GM18909 (cell line): ENCODE measurements at regions not wholly inside any gene's neighbourhood (a gene's known extent, or its start where the extent isn't known, plus 50 kb on each side); places are given as distances from the start of the nearest gene placed in this dataset.
"Not testable (repeated sequence)": the region's sequence is repeated elsewhere in the genome, so short reads cannot be mapped to it uniquely, and the experiment has no call there.

Experiments
- ATAC-seq: cut with Tn5 transposase; IDR thresholded peaks from one replicate; pipeline ENCODE4 v1.9.1; 2021; ENCODE audit warnings: mild to moderate bottlenecking; ENCODE audit not compliant: unreplicated experiment, poor library complexity

DNA sequence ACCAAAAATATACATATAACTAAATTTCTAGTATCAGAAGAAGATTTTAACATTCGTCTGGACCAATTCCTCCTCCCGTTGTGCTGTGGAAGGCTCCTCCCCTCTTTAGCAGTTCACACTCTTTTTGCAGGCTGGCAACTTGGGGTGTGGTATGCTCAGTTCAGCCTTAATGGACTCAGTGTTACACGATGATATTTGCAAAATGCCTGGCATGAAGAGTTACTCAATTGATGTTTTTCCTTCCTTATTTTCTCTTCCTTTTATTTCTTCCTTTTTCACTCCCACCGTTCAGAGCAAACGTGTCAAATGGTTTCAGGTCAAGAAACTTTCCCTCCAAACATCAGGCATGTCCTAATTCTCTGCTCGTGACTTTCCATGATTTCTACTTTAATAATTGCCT, 248.3 kb downstream of the PHF14 start:
- ATAC-seq: no peak

DNA sequence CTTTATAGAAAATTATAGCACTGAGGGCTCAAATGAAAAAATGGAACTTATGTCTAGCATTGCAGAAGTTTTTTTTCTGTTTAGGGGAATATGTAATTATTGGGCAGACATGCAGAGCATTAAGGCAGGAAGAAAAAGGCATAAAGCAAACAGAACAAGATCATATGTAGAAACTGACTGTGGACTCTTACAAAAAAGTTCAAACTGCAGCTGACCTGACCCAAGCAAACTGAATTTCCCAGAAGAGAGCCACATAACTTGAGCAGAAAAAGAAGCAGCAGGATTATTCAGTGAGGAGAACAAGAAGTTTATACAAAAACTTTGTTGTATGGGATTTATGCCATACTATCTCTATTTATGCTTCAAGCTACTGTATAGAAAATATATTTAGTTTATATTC, 250.9 kb downstream of the PHF14 start:
- ATAC-seq: no peak

DNA sequence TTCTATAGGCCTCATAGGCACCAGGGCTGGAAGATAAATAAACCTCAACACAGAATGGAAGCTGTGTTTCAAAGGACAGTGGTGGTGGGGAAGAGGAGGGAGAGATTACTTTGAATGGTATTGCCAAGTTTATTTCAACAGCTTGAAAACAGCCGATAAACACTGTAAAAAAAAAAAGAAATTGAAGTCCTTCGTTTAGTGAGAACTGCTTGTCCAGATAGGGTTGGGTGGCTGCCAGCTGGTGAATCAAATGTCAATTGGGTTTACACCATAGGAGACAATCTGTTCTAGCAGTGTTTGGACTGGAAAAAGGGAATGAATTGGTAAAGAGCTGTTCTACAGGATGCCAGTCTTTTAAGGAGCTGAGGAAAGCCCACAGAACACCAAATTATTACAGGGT, 254.8 kb downstream of the PHF14 start:
- ATAC-seq: no peak

DNA sequence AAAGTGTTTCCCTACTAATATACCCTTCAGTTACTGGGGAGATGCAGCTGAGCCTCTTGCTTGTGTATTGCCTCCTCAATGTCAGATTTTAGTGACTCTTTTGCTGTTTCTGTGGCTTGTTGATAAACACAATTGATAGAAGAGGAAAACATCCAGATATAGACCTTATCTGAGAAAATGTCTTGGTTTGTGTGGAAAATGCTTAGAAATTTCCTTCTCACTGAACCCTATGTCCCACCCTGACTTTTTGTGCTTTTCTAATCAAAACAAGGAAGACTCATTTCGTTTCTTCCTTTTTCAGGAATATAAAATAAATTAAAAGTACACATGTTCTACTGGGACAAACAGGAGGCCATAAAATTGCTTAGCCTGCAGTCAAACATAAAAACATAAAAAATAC, 257.5 kb downstream of the PHF14 start:
- ATAC-seq: no peak

DNA sequence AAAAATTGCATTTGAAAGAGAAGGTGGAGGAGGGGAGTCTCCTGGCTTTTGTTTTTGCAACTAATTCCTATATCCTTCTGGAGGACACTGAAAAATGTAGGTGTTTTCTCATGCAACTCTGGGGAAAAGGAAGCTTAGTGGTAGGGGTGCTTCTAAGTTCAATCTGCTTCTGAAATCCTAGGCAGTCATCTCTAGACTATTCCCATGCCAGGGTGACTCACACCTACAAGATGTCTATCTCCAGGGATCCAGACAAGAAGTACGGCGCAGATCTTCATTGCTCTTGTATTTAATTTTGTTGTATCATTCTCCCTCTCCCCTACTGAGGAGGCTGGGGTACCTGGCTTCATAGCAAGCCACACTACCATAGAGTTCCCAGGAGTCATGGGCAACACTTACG, 258.8 kb downstream of the PHF14 start:
- ATAC-seq: no peak

DNA sequence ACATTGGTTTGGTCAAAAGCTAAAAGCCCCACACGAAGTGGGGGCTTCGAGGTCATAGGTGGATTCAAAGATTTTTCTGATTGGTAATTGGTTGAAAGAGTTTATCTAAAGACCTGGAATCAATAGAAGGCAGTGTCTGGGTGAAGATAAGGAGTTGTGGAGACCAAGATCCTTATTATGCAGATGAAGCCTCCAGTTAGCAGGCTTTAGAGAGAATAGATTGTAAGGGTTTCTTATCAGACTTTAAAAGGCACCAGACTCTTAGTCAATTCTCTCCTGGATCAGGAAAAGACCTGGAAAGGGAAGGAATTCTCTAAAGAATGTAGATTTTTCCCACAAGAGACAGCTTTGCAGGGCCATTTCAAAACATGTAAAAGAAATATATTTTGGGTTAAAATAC, 260.2 kb downstream of the PHF14 start:
- no peak for ATAC-seq

DNA sequence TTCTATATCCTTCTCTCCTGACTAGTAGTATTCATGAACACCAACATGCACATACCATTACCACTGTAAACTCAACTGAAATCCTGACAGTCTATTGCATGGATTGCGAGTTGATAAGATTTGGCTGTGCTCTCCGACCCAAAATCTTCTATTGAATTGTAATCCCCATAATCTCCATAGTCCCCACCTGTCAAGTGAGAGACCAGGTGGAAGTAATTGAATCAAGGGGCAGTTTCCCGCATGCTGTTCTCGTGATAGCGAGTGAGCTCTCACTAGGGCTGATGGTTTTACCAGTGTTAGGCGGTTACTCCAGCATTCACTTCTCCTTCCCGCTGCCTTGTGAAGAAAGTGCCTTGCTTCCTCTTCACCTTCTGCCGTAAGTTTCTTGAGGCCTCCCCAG, 261.8 kb downstream of the PHF14 start:
- ATAC-seq: no peak

DNA sequence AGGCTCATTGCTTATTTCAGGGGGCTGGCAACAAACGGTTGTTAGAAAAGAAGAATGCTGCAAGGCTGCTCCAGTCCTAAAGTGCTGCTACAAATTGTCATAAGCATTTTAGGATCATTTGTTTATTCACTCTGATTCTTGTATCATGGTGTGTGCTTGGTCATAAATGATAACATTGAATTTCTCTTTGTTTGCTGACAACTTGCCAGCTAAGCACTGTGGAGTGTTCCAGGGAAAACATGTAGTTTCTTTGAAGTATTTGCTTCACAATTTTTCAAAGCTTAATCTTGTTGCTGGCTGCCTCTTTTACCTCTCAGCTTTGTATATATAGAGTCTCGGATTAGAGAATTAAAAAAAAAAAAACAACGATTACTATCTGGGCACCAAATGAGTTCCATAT, 263.0 kb downstream of the PHF14 start:
- ATAC-seq: no peak

DNA sequence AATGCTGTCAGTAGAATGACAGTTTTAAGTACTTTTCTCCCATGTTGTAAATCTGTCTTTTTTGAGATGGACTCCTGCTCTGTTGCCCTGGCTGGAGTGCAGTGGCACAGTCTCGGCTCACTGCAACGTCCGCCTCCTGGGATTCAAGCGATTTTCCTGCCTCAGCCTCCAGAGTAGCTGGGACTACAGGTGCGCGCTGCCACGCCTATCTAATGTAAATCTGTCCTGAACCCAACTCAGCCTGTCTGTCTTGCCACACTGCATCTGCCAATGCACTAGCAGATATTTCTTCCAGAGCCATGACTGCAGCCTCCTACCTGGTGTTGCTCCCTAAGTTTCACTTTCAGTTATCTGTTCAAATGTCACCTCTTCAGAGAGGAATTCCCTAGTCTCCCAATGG, 264.1 kb downstream of the PHF14 start:
- no peak for ATAC-seq

DNA sequence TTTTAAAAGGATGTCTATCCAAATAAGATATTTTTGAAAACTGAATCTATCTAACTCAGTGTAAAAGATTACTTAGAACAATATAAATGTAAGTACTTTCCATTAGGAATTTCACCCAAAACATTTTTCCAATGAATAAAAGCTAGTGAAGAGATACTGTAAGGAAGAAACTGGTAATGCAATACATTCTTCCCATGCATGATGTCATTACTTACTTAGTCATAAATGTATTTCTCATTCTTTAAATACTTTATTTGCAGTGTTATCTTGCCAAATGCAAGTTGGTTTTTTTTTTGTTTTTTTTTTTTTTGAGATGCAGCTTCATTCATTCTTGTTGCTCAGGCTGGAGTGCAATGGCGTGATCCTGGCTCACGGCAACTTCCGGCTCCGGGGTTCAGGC, 265.6 kb downstream of the PHF14 start:
- no peak for ATAC-seq

DNA sequence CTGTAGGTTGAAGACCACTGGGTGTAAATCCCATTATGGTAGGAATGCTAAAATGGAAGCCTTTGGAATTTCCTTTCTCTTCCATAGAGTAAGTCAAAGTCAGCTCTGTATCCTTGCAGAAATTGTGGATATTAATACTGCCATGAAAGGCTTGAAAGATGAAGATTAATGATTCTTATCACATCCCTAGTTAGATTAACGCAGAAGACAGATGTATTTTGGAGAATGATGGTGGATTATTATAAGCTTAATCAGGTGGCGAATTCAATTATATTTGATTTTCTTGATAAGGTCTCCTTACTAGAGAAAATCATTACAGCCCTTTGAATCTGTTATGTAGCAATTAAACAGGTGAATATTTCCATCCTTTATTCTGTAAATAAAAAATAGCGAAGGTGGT, 270.1 kb downstream of the PHF14 start:
- no peak for ATAC-seq

DNA sequence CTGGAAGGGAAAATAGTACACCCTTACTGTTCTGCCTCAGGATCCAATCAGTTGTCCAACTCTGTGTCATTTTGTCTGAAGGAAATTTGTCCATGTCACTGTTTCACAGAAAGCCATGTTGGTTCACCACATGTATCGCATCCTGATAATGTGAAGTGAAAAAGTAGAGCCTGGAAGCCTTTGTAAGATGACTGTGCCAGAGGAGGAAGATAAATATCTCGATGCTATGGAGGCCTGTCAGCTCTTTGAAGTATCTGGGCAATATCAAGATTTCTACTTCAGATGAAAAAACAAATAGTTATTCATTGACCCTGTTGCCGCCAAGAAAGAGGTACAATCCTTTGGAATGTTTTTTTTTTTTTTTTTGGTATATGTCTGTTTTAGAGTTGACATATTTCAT, 270.5 kb downstream of the PHF14 start:
- no peak for ATAC-seq

DNA sequence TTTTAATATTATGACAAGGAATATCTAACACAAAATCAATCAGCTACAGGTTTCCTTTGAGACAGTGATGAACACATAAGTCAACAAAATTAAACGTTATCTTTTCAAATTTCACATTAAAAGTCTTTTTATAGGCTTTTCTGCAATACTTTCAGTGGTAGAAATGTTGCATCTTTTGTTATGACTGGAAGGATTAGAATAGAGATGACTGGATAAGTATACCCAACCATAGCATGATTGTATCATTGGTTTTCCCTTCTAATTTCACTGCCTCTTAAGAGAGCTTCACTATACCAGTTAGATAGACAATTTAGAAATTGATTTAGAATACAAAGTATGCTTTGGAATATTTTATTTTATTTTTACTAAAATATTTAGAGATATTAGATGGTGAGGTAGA, 273.9 kb downstream of the PHF14 start:
- no peak for ATAC-seq

DNA sequence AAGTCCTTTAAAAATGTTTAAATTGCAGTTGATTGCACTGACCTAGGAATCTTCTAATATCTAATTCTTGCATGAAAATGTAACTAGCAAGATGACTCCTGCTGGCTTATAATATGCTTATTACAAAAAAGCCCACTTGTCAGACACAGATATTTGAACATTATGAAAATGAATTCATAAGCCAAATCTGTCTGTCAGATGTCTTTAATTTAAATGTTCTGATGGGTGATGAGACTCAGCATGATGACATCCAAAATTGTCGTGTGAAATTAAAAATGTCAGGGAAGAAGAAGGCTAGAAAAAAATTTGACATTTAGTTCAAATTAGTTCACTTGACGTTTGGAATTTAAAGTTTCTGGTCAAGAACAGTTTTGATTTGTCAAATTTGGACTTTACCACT, 277.8 kb downstream of the PHF14 start:
- ATAC-seq: no peak

DNA sequence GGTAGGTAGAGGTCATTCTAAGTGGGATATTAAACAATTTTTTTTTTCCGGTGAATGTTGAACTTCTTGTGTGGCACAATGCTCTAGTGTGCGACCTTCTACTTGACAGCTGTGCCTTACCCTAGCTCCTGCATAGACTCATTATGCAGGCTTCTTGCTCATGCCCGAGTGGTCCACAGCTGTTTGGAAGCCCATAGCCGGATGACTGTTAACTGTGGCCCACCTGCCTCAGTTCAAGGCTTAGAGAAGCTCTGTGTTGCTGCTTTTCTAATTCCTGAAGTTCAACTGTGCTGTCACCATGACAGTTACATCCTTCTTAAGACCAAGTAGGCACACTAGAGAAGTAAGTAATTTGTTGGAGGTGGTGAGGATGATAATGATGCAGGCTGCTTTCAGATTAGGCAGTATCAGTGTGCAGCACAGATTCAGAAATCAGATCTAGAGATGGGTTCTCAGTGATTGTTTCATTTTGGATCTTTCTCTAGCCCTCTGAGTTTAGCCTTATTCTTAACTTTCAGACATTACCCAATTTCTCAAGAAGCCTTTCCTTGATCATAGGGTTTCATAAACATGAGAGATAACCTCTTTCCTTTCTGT, 278.4 kb downstream of the PHF14 start:
- ATAC-seq: no peak

DNA sequence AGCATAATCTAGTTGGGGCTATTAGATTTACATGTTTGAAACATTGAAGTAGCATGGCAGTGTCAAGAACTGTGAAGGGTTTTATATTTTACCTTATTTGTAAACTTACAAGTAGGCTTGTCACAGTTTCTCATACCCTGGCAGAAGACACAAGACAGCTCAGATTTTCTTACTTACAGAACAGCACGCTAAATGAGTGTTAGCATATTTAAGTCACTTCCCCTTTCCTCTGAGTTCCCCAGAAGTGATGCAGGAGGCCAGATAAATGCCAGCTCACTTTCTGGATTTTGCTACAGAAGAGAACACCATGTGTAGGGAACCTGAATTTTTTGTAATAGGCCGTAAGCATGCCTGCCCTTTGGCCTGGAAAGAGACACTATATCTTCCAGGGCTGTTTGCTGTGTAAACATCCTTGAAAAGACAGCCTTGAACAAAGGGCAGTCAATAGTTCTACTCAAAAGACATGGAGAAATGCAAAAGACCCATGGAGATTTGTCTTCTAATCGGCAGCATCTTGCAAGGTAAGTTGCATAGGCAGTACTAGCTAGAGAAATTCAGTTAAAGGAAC, 279.1 kb downstream of the PHF14 start:
- ATAC-seq: no peak

DNA sequence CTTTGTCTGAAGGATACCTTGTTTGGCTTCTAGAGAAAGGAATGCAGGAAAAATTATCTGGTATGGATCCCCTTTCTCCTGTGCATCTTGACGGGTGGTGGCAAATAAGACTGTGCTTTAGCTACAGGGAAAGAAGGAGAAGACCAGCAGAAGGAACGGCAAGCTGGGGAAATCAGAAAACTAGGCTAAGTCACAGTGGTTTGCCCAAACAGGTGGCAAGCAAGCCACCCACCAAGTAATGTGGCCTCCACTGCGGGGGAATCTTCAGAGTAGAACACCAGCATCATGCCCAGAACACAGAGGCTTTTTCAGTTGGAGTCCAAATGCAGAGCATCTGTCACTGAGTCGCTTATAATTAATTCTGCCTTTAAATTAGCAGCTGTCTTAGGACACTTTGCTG, 282.8 kb downstream of the PHF14 start:
- ATAC-seq: no peak

DNA sequence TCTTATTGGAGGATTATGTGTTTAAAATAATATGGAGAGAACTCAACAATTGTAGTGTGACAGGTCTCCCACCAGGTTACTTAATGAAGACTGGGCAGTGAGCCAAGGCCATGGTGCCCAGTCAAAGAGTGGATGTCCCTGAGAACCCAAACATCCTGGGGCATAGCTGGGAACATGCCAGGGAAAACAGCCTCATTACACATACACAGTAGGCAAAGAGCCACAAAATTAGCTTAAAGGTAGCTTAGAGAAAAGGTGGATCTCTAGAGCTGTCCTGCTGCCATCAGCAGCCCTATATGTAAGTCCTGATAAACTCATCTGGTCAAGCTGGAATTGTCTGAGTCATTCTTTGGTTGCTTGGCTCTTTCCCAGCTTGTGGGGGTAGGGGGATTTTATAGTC, 287.8 kb downstream of the PHF14 start:
- no peak for ATAC-seq

DNA sequence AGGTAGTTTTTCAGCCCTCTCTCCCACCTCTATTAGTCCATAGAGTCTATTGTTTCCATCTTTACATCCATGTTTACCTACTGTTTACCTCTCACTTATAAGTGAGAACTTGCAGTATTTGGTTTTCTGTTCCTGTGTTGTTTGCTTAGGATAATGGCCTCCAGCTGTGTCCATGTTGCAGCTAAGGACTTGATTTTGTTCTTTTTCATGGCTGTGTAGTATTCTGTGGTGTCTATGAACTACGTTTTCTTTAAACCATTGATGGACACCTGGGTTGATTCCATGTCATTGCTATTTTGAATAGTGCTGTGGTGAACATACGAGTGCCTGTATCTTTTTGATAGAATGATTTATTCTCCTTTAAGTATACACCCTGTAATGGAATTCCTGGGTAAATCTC, 292.4 kb downstream of the PHF14 start:
- ATAC-seq: no peak

DNA sequence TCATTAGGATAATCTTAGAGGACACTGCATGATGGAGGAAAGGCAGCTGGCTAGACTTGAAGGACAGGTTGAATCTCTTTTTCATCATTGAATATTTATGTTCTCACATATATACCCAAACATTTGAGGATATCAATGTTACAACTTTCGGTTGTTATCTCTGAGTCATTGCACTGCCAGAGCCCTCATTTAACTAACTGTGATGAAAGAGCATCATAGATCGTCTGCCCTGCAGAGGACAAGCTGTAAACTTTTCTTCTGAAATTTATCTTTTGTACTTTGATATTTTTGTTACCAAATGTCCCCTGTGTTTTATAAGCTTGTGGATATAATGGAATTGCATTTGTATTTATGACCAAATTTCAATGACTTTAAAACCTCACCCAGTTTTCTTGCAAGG, 298.7 kb downstream of the PHF14 start:
- ATAC-seq: no peak

DNA sequence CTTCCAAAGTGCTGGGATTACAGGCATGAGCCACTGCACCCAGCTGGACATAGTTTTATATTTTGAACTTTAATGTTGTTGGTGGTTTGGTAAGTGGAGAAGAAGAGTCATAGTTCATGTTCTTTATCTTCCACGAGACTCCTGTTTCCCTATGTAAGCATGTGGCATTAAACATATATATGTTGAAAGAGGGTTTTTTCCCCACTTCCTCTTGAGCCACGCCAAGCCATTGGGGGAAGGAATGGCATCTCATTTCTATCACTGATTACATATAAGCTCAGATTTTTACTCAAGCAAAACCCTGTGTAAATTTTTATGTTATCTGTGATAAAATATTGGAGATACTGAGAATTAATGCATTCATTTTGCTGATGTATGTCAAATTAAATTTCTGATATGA, 300.4 kb downstream of the PHF14 start:
- ATAC-seq: no peak

DNA sequence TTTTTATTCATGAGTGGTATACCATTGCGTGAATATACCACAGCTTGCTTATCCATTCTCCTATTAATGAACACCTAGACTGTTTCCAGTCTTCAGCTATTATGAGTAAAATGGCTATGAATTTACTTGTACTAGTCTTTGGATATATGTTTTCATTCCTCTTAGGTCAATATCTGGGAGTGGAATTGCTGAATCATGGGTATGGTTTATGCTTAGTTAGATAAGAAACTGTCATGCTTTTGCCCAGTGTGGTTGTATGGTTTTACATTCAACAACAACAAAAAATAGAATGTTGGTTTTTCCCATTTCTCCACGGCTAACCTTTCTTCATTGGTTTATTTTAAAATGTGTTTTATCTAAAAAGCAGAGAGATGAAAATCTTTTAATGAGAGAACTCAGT, 308.3 kb downstream of the PHF14 start:
- ATAC-seq: no peak

DNA sequence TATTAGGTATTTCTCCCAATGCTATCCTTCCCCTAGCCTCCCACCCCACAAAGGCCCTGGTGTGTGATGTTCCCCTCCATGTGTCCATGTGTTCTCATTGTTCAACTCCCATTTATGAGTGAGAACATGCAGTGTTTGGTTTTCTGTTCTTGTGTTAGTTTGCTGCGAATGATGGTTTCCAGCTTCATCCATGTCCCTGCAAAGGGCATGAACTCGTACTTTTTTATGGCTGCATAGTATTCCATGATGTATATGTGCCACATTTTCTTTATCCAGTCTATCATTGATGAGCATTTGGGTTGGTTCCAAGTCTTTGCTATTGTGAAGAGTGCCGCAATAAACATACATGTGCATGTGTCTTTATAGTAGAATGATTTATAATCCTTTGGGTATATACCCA, 309.9 kb downstream of the PHF14 start:
- not testable (repeated sequence) for ATAC-seq
